Mucosa of descending colon (tissue), 3 donors: ENCODE measurements at regions not wholly inside any gene's neighbourhood (a gene's known extent, or its start where the extent isn't known, plus 50 kb on each side); places are given as distances from the start of the nearest gene placed in this dataset.
"Not testable (repeated sequence)": the region's sequence is repeated elsewhere in the genome, so short reads cannot be mapped to it uniquely, and the experiment has no call there.

Experiments
- ATAC-seq: fragments of 200-7000 bp; cut with Tn5 transposase; one replicate; pipeline ENCODE4 v1.9.1; 2020; ENCODE audit warnings: mild to moderate bottlenecking, moderate library complexity
- DNase-seq, 3 donors: peaks; one replicate each; pipeline ENCODE4 v3.0.0-alpha.2; 2020
- H3K36me3 ChIP-seq: fragments of 200-600 bp; one replicate; pipeline ENCODE4 v1.8.0; 2021; ENCODE audit warnings: low read depth, mild to moderate bottlenecking
- H3K4me1 ChIP-seq: fragments of 200-600 bp; one replicate; pipeline ENCODE4 v1.8.0; 2021; ENCODE audit warnings: low read depth, mild to moderate bottlenecking
- H3K4me3 ChIP-seq: fragments of 200-600 bp; one replicate; pipeline ENCODE4 v1.8.0; 2021; ENCODE audit warnings: mild to moderate bottlenecking
- H3K9me3 ChIP-seq: fragments of 200-600 bp; one replicate; pipeline ENCODE4 v1.8.0; 2021; ENCODE audit warnings: mild to moderate bottlenecking
- intact Hi-C, 2 donors: fragments of 100-400 bp; cut with DNase I in 1 of 2; cut with micrococcal nuclease in 1 of 2; formaldehyde crosslinking; loops; one replicate each; pipeline versions ENCODE4 v1.11.0 to v1.11.1; 2022; cut with DNase I, micrococcal nuclease
- TF ChIP-seq, protein P1 (sequence below): fragments of 200-600 bp; IDR thresholded peaks from one replicate; pipeline ENCODE4 v1.8.0; 2022; ENCODE audit warnings: antibody characterized with exemption, mild to moderate bottlenecking
- donor health status: DM: no; HTN: no; CAD: no; lungs with moderate emphysema.
- donor health status: DM: no; HTN: no; CAD: no.
- donor health status: DM: no; HTN: yes; CAD: no.

DNA sequence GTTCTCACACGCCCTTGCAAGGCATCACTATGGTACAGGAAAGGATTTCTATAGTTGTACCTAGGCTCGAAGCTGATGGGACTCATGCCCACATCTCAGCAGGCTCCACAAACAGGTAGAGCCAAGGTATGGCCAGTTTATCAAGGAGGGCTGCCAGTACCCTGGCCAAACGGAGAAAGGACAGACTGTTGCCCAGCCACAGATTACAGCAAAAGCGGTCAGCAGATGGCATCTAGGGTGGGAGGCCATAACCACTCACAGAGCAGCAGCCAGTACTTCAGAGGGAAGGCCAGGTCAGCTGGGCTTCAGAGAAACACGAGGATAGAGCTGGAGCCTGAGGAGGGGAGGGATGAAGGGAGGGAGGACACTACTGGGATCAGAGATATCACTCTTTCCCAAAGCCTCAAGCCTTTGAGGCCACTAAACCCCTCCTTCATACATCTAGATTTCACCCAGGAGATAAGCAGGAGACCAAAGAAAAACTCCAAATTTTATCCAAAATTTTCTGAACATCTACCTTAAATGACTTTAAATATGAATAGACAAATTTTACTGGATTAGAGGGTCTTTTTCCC is 904.2 kb upstream of the NXPH2 start:
- Histone ChIP-seq H3K9me3 (no peaks in the 10 kb centered on the region), H3K4me3 (no peak overlapping the region), H3K36me3 (no peaks in the 10 kb centered on the region), H3K4me1 (no peaks in the 10 kb centered on the region)
- no peak for ATAC-seq
- TF ChIP-seq, protein P1, sequence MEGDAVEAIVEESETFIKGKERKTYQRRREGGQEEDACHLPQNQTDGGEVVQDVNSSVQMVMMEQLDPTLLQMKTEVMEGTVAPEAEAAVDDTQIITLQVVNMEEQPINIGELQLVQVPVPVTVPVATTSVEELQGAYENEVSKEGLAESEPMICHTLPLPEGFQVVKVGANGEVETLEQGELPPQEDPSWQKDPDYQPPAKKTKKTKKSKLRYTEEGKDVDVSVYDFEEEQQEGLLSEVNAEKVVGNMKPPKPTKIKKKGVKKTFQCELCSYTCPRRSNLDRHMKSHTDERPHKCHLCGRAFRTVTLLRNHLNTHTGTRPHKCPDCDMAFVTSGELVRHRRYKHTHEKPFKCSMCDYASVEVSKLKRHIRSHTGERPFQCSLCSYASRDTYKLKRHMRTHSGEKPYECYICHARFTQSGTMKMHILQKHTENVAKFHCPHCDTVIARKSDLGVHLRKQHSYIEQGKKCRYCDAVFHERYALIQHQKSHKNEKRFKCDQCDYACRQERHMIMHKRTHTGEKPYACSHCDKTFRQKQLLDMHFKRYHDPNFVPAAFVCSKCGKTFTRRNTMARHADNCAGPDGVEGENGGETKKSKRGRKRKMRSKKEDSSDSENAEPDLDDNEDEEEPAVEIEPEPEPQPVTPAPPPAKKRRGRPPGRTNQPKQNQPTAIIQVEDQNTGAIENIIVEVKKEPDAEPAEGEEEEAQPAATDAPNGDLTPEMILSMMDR, result no peak
- intact Hi-C loops, result no loop called here
- DNase-seq, result no peak

DNA sequence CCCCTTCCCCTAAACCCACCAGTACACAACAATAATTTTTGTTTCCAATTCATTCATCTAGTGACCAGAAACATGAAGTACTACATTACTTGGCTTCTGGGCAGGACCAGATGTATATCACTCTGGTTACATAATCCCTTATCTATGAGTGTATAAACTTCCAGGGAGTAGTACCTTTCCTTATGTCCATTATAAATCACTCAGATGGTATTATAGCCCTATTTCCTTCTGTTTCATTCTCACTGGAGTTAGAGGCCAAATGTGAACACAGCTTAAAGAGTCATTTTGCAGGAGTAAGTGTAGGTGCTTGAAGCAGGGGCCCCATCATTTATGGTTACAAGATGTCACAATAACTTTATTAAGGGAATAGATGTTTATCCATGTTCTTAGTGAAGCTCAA is 894.4 kb upstream of the NXPH2 start:
- H3K4me3 ChIP-seq, result no peak overlapping the region
- peaks cover 14% of the 10 kb centered on the region for H3K4me1 ChIP-seq
- TF ChIP-seq, protein P1, result no peak
- H3K36me3 ChIP-seq, result no peaks in the 10 kb centered on the region
- ATAC-seq (peak; percentile 99), DNase-seq (peak in 1 of 3 donors; percentile 4)
- intact Hi-C loops, result no loop called here
- H3K9me3 ChIP-seq, result no peaks in the 10 kb centered on the region

DNA sequence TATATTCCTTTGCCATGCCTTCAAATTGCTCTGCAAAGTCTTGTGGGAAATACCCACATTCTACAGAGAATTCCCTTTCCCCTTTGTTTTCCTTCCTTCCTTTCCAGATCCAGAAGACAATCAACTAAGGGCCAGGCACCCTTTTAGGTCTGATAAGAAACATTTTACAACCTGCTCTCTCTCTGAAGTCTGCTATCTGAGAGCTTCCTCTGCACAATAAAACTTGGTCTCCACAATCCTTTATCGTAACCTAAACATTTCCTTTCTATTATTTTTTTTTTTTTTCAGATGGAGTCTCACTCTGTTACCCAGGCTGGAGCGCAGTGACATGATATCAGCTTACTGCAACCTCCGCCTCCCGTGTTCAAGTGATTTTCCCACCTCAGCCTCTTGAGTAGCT is 893.3 kb upstream of the NXPH2 start:
- peak in 1 of 3 donors; percentile 5 for DNase-seq
- intact Hi-C loops, H3K36me3 ChIP-seq: not testable (repeated sequence)

DNA sequence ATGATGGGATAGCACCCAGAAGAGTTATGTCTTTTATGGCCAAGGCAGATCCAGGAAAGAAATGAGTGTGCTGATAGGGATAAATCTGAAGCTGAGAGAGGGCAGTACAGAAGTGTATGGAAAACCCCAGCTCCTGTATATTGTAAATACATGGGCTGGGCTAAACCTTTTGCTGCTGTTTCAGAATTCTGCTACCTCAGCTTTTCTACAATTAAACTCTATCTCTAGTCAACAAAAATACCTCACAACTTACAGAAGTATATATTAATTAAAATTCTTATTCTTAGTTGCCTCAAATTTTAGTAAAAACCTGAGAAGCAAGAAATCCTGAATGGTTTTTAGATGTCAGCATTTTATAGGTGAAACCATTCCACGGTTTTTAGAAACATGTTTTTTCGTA is 889.5 kb upstream of the NXPH2 start:
- Histone ChIP-seq H3K4me3 (no peak overlapping the region), H3K4me1 (peaks cover 10% of the 10 kb centered on the region), H3K9me3 (no peaks in the 10 kb centered on the region), H3K36me3 (no peaks in the 10 kb centered on the region)
- TF ChIP-seq, protein P1, result no peak
- ATAC-seq (no peak), DNase-seq (no peak)
- intact Hi-C loops, result loop anchor here in 1 of 2 donors (5.0 kb wide), 1 partner anchor 1358 kb away; no protein-coding TSS in a partner anchor

More for the DNA sequence above, 893.3 kb upstream of the NXPH2 start:
- peaks cover 14% of the 10 kb centered on the region for H3K4me1 ChIP-seq
- H3K9me3 ChIP-seq, H3K4me3 ChIP-seq: not testable (repeated sequence)
- ATAC-seq, result peak; percentile 63

DNA sequence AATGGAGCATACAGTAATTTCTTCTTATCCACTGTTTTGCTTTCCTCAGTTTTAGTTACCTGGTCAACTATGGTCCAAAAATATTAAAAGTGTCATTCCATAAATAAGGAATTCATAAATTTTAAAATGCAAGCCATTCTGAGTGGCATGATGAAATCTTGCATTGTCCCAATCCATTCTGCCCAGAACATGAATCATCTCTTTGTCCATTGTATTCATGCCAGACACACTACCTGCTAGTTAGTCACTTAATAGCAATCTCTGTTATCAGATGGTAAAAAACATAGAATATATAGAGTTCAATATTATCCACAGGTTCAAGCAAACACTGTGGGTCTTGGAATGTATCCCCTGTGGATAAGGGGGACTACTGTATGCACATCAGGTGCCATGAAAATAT is 872.2 kb upstream of the NXPH2 start:
- Histone ChIP-seq H3K4me1 (no peaks in the 10 kb centered on the region), H3K4me3 (no peak overlapping the region), H3K36me3 (no peaks in the 10 kb centered on the region), H3K9me3 (no peaks in the 10 kb centered on the region)
- intact Hi-C loops, result no loop called here
- no peak for ATAC-seq
- no peak for DNase-seq
- TF ChIP-seq, protein P1, result no peak

DNA sequence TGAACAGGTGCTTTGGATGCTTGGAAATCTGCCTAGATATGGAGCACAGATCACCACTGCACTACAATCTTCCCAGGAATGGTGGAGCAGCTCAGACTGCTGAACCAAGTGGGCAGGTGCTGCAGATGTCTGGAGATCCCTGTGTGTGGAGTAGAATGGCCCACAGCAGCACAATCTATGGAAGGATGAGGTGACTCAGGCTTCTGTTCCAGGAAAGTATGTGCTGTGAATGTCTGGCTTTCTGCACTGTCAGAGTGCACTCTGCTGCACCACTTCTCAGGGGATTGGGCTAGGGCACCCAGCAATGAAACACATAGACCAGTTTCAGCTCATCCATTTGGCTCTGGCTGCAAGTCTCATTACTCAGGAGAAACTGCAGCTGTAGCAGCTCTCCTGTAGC is 865.4 kb upstream of the NXPH2 start:
- peaks cover 6% of the 10 kb centered on the region for H3K9me3 ChIP-seq
- H3K36me3 ChIP-seq, result no peaks in the 10 kb centered on the region
- TF ChIP-seq, protein P1, result no peak
- no peaks in the 10 kb centered on the region for H3K4me1 ChIP-seq
- ATAC-seq (no peak), DNase-seq (no peak)
- no peak overlapping the region for H3K4me3 ChIP-seq
- intact Hi-C loops, result no loop called here
